ENCODE measurements at regions not wholly inside any gene's neighbourhood (a gene's known extent, or its start where the extent isn't known, plus 50 kb on each side); places are given as distances from the start of the nearest gene placed in this dataset.
"Not testable (repeated sequence)": the region's sequence is repeated elsewhere in the genome, so short reads cannot be mapped to it uniquely, and the experiment has no call there.

- POLR2A ChIA-PET (ENCODE audit: partially characterized antibody): no interaction called here
- H3K27ac Mint-ChIP-seq: no peak overlapping the region
- intact Hi-C loops (cut with micrococcal nuclease): no loop called here
- CTCF ChIA-PET (ENCODE audit: partially characterized antibody): no interaction called here
- Histone ChIP-seq H3K27me3 (ENCODE audit: insufficient read depth, low read length) (no peaks in the 10 kb centered on the region), H3K27ac (ENCODE audit: low read depth, low read length) (no peak overlapping the region), H3K9me3 (ENCODE audit: control insufficient read depth in 1 of 2, low read length in 2 of 2) (no peaks in the 10 kb centered on the region), H3K4me1 (ENCODE audit: insufficient read depth, low read length) (peaks cover 7% of the 10 kb centered on the region), H3K36me3 (ENCODE audit: insufficient read depth, low read length) (no peaks in the 10 kb centered on the region), H3K4me3 (ENCODE audit: low read length in 2 of 2) (no peak overlapping the region)
- peaks cover 0 to 4% (median 0%) of the 10 kb centered on the region in 8 donors for H3K9me3 Mint-ChIP-seq
- H3K4me3 Mint-ChIP-seq: no peak overlapping the region
- DNase-seq: no peak
- H3K36me3 Mint-ChIP-seq: no peaks in the 10 kb centered on the region
- peaks cover 5 to 7% (median 6%) of the 10 kb centered on the region in 4 donors for H3K4me1 Mint-ChIP-seq
- H3K27me3 Mint-ChIP-seq: no peaks in the 10 kb centered on the region
These were observed 123.2 kb downstream of the CDRT15L2 start for GRCh38 chr17:20702692-20703091.

DNA sequence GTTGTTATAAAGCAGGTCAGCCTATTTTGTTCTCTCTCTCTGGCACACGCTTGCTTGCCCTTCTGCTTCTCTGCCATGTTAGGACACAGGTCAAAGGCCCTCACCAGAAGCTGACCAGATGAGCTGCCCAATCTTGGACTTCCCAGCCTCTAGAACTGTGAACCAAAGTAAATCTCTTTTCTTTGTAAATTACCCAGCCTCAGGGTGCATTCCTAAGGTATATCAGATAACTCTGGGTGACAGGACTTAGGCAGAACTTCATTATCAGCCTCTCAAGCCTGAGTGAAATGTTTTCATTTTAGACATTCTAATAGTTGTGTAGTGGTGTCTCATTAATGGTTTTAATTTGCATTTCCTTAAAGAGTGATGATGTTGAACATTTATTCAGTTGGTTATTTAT lies 124.3 kb downstream of the CDRT15L2 start:
- H3K9me3 ChIP-seq (ENCODE audit: control insufficient read depth in 1 of 2, low read length in 2 of 2): no peaks in the 10 kb centered on the region
- no peak overlapping the region for H3K27ac ChIP-seq (ENCODE audit: low read depth, low read length)
- H3K9me3 Mint-ChIP-seq: peaks cover 0 to 4% (median 0%) of the 10 kb centered on the region in 8 donors
- no peak overlapping the region for H3K27ac Mint-ChIP-seq
- H3K36me3 Mint-ChIP-seq: no peaks in the 10 kb centered on the region
- intact Hi-C loops (cut with micrococcal nuclease): no loop called here
- no peak for DNase-seq
- CTCF ChIA-PET (ENCODE audit: partially characterized antibody): no interaction called here
- no peaks in the 10 kb centered on the region for H3K27me3 ChIP-seq (ENCODE audit: insufficient read depth, low read length)
- POLR2A ChIA-PET (ENCODE audit: partially characterized antibody): no interaction called here
- no peaks in the 10 kb centered on the region for H3K36me3 ChIP-seq (ENCODE audit: insufficient read depth, low read length)
- H3K27me3 Mint-ChIP-seq: no peaks in the 10 kb centered on the region
- no peak overlapping the region for H3K4me3 ChIP-seq (ENCODE audit: low read length in 2 of 2)
- no peak overlapping the region for H3K4me3 Mint-ChIP-seq
- peaks cover under 1 to 3% (median 3%) of the 10 kb centered on the region in 4 donors for H3K4me1 Mint-ChIP-seq
- H3K4me1 ChIP-seq (ENCODE audit: insufficient read depth, low read length): peaks cover 4% of the 10 kb centered on the region

- H3K27me3 ChIP-seq (ENCODE audit: insufficient read depth, low read length); H3K4me1 Mint-ChIP-seq; H3K27ac ChIP-seq (ENCODE audit: low read depth, low read length); POLR2A ChIA-PET (ENCODE audit: partially characterized antibody); H3K9me3 Mint-ChIP-seq; H3K4me3 ChIP-seq (ENCODE audit: low read length in 2 of 2); H3K36me3 ChIP-seq (ENCODE audit: insufficient read depth, low read length); H3K27ac Mint-ChIP-seq; CTCF ChIA-PET (ENCODE audit: partially characterized antibody); DNase-seq; H3K27me3 Mint-ChIP-seq; H3K4me3 Mint-ChIP-seq; intact Hi-C loops (cut with micrococcal nuclease); H3K36me3 Mint-ChIP-seq; H3K9me3 ChIP-seq (ENCODE audit: control insufficient read depth in 1 of 2, low read length in 2 of 2); H3K4me1 ChIP-seq (ENCODE audit: insufficient read depth, low read length): not testable (repeated sequence)
These were observed 125.7 kb downstream of the CDRT15L2 start for GRCh38 chr17:20705186-20705585.

DNA sequence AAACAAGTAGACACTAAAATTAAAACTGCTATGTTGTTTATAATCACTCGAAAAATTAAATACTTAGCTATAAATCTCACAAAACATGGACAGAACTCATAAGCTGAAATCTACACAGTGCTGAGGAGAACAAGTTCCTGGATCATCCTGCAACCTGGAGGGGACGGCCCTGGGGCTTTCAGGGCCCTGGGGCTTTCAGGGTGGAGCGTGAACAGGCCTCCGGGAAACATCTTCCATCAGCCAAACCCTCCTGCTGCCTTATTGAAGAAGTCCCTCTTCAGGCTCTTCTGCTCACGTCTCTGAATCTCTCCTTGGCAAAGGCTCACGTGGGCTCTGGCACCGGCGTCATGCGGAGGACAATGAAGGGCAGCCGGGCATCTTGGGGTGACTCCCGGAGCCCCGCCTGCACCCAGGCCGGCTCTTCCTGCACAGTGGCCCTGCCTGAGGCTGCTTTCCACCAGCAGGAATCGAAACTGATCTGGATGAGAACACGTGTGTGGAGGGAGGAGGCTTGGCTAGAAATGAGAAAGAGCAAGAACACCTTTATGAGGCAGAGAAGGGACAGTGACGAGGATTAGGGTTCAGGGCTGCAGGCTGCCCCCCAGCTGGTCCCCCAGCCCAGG lies 127.3 kb downstream of the CDRT15L2 start:
- Histone ChIP-seq H3K4me1 (ENCODE audit: insufficient read depth, low read length) (no peaks in the 10 kb centered on the region), H3K27ac (ENCODE audit: low read depth, low read length) (no peak overlapping the region), H3K36me3 (ENCODE audit: insufficient read depth, low read length) (no peaks in the 10 kb centered on the region), H3K4me3 (ENCODE audit: low read length in 2 of 2) (no peak overlapping the region), H3K27me3 (ENCODE audit: insufficient read depth, low read length) (no peaks in the 10 kb centered on the region), H3K9me3 (ENCODE audit: control insufficient read depth in 1 of 2, low read length in 2 of 2) (no peaks in the 10 kb centered on the region)
- peaks cover 0 to 4% (median 0%) of the 10 kb centered on the region in 8 donors for H3K9me3 Mint-ChIP-seq
- no peak for DNase-seq
- ChIA-PET CTCF (ENCODE audit: partially characterized antibody) (no interaction called here), POLR2A (ENCODE audit: partially characterized antibody) (no interaction called here)
- H3K27me3 Mint-ChIP-seq: peaks cover 0 to 2% of the 10 kb centered on the region in 2 donors
- H3K27ac Mint-ChIP-seq: no peak overlapping the region
- H3K36me3 Mint-ChIP-seq: no peaks in the 10 kb centered on the region
- H3K4me3 Mint-ChIP-seq: no peak overlapping the region
- H3K4me1 Mint-ChIP-seq: no peaks in the 10 kb centered on the region
- intact Hi-C loops (cut with micrococcal nuclease): no loop called here

- H3K4me3 Mint-ChIP-seq; H3K9me3 Mint-ChIP-seq; H3K27me3 Mint-ChIP-seq; H3K9me3 ChIP-seq (ENCODE audit: control insufficient read depth in 1 of 2, low read length in 2 of 2); H3K27me3 ChIP-seq (ENCODE audit: insufficient read depth, low read length); H3K36me3 Mint-ChIP-seq; H3K27ac Mint-ChIP-seq; DNase-seq; CTCF ChIA-PET (ENCODE audit: partially characterized antibody); H3K4me1 ChIP-seq (ENCODE audit: insufficient read depth, low read length); H3K27ac ChIP-seq (ENCODE audit: low read depth, low read length); H3K36me3 ChIP-seq (ENCODE audit: insufficient read depth, low read length); H3K4me1 Mint-ChIP-seq; POLR2A ChIA-PET (ENCODE audit: partially characterized antibody); intact Hi-C loops (cut with micrococcal nuclease); H3K4me3 ChIP-seq (ENCODE audit: low read length in 2 of 2): not testable (repeated sequence)
These were observed 129.3 kb downstream of the CDRT15L2 start for GRCh38 chr17:20708821-20709220.

DNA sequence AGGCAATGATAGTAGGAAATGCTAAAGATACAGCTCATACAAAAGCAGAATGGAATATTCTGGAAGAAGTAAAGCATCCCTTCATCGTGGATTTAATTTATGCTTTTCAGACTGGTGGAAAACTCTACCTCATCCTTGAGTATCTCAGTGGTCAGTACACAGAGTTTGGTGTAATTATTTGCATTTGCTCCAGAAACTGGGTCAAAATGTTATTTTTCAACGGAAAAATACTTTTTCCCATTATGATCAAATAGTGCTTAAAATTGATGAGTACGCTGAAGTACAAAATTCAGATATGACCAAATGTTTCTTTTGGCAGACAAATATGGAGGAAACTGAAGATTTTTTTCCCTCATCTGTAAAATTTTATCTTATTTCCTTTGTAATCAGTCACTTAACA lies 137.0 kb downstream of the CDRT15L2 start:
- H3K36me3 ChIP-seq (ENCODE audit: insufficient read depth, low read length); intact Hi-C loops (cut with micrococcal nuclease); H3K9me3 Mint-ChIP-seq; H3K27me3 Mint-ChIP-seq; CTCF ChIA-PET (ENCODE audit: partially characterized antibody); DNase-seq; H3K4me3 ChIP-seq (ENCODE audit: low read length in 2 of 2); H3K4me3 Mint-ChIP-seq; H3K27me3 ChIP-seq (ENCODE audit: insufficient read depth, low read length); H3K27ac Mint-ChIP-seq; H3K4me1 Mint-ChIP-seq; H3K9me3 ChIP-seq (ENCODE audit: control insufficient read depth in 1 of 2, low read length in 2 of 2); H3K36me3 Mint-ChIP-seq; POLR2A ChIA-PET (ENCODE audit: partially characterized antibody); H3K27ac ChIP-seq (ENCODE audit: low read depth, low read length); H3K4me1 ChIP-seq (ENCODE audit: insufficient read depth, low read length): not testable (repeated sequence)

GRCh38 chr17:20721171-20721570 lies 141.6 kb downstream of the CDRT15L2 start:
- CTCF ChIA-PET (ENCODE audit: partially characterized antibody): no interaction called here
- no peak overlapping the region for H3K27ac Mint-ChIP-seq
- intact Hi-C loops (cut with micrococcal nuclease): no loop called here

DNA sequence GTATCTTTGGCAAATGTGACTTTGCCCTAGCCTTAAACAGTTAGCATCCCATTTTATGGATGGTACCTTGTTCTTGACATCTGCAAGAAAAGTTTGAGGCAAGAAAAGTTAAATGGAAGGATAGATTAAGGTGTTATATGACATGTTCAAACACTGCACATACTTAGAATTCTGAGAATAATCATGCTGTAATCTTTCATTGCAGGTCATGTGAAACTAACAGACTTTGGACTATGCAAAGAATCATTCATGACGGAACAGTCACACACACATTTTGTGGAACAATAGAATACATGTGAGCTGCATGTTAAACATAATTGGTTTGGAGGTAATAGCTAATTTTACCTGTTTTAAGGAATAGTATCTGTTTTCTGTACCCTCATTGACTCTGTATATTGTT lies 144.9 kb downstream of the CDRT15L2 start:
- CTCF ChIA-PET (ENCODE audit: partially characterized antibody); H3K4me3 Mint-ChIP-seq; H3K4me3 ChIP-seq (ENCODE audit: low read length in 2 of 2); H3K36me3 Mint-ChIP-seq; H3K4me1 Mint-ChIP-seq; H3K27ac Mint-ChIP-seq; DNase-seq; intact Hi-C loops (cut with micrococcal nuclease); H3K27me3 ChIP-seq (ENCODE audit: insufficient read depth, low read length); POLR2A ChIA-PET (ENCODE audit: partially characterized antibody); H3K27ac ChIP-seq (ENCODE audit: low read depth, low read length); H3K36me3 ChIP-seq (ENCODE audit: insufficient read depth, low read length); H3K9me3 ChIP-seq (ENCODE audit: control insufficient read depth in 1 of 2, low read length in 2 of 2); H3K4me1 ChIP-seq (ENCODE audit: insufficient read depth, low read length); H3K9me3 Mint-ChIP-seq: not testable (repeated sequence)
- peaks cover 4 to 11% of the 10 kb centered on the region in 2 donors for H3K27me3 Mint-ChIP-seq

More at GRCh38 chr17:20721171-20721570, 141.6 kb downstream of the CDRT15L2 start:
- H3K27ac ChIP-seq (ENCODE audit: low read depth, low read length): no peak overlapping the region
- Mint-ChIP-seq H3K4me3 (no peak overlapping the region), H3K27me3 (peaks cover 5 to 6% of the 10 kb centered on the region in 2 donors), H3K9me3 (no peaks in the 10 kb centered on the region), H3K36me3 (no peaks in the 10 kb centered on the region), H3K4me1 (no peaks in the 10 kb centered on the region)
- no peaks in the 10 kb centered on the region for H3K9me3 ChIP-seq (ENCODE audit: control insufficient read depth in 1 of 2, low read length in 2 of 2)
- DNase-seq: no peak
- no peaks in the 10 kb centered on the region for H3K36me3 ChIP-seq (ENCODE audit: insufficient read depth, low read length)
- no peaks in the 10 kb centered on the region for H3K27me3 ChIP-seq (ENCODE audit: insufficient read depth, low read length)
- H3K4me1 ChIP-seq (ENCODE audit: insufficient read depth, low read length): no peaks in the 10 kb centered on the region
- POLR2A ChIA-PET (ENCODE audit: partially characterized antibody): no interaction called here
- H3K4me3 ChIP-seq (ENCODE audit: low read length in 2 of 2): no peak overlapping the region

All from CD4-positive, alpha-beta memory T cell (primary cell).